ENCODE measurements at regions not wholly inside any gene's neighbourhood (a gene's known extent, or its start where the extent isn't known, plus 50 kb on each side); places are given as distances from the start of the nearest gene placed in this dataset.
"Not testable (repeated sequence)": the region's sequence is repeated elsewhere in the genome, so short reads cannot be mapped to it uniquely, and the experiment has no call there.

- no peak for DNase-seq
Observed at GRCh38 chr18:56487801-56488200, 150.6 kb downstream of the TXNL1 start.

DNA sequence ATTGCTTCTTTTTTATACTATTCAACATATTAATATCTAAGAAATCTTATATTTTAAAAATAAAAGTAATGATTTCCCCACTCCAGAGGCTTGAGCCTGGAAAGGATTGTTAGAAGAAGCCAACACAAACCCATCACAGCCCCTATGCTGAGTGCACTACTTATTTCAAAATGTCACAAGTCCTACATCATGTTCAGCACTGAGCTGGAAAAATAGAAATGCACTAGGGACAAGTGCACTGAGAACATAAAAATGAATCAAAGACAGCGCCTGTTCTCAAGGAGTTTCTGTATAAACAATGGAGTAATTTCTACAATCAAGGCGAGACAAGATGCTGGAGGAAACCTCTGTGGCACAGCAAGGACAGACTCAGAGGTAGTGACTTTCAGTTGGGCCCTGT, 155.0 kb downstream of the TXNL1 start:
- DNase-seq, result no peak

DNA sequence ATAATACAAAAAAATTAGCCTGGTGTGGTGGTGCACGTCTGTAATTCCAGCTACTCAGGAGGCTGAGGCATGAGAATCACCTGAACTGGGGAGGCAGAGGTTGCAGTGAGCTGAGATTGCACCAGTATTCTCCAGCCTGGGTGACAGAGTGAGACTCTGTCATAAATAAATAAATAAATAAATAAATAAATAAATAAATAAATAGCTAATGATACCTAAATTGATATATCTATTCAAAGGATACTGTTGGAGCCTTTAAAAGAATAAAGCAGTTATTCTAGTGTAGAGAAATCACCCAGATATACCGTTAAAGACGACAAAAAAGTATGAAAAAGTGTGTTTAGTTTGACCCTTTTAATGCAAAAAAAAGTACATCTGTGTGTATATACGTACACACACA, 155.6 kb downstream of the TXNL1 start:
- not testable (repeated sequence) for DNase-seq

GRCh38 chr18:56481751-56482150, 156.6 kb downstream of the TXNL1 start:
- no peak for DNase-seq

GRCh38 chr18:56479841-56480240, 158.6 kb downstream of the TXNL1 start:
- no peak for DNase-seq

- no peak for DNase-seq
Observed at GRCh38 chr18:56475250-56475649, 163.1 kb downstream of the TXNL1 start.

DNA sequence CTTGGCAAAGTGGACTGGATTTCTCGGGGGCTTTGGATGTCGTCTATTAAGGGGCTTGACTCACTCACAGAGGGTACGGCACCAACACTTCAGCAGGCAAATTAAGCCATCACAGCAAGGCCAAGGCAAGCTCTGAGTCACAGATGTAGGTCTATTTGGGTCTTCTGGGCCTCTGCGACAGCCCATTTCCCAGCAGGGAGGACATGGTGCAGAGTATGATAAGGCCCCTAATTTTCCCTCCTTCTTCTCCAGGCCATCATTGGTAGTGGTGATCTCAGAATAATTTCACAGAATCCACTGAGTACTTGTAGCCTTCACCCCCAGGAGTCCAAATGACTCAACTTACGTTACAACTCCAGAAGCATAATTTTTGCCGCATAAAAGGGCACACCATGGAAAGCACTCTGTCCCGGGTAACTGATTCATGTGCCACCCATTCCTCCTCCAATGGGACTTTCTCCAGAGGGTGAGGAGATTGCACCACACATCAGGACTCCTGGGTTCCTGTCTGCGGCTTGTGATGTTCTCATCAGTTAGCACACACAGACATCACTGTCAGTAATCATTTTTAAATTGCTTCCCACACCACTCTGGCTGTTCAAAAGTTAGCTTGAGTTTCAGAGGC, 164.9 kb downstream of the TXNL1 start:
- DNase-seq, result no peak

GRCh38 chr18:56470406-56471351, 167.7 kb downstream of the TXNL1 start:
- no peak for DNase-seq

GRCh38 chr18:56469582-56469981, 168.8 kb downstream of the TXNL1 start:
- DNase-seq, result no peak

- DNase-seq, result no peak
Observed at GRCh38 chr18:56468396-56468795, 170.0 kb downstream of the TXNL1 start.

- no peak for DNase-seq
Observed at GRCh38 chr18:56462276-56462675, 176.1 kb downstream of the TXNL1 start.

DNA sequence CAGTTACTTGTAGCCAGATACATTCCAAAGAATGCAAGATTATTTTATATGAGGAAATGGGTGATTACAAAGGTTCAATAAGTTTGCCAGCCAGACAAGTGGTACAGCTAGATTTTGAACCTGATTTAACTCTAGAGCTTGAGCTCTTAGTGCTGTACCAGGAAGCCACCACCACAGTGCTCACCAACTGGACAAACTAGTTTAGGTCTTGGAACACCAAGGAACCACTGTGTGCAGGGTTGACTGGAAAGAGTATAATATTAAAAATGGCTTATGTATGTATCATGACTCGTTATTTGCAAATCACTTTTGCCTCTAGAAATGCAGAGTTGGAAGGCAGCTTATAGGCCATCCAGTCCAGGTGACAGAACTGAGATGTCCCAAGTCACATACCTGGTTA, 177.2 kb downstream of the TXNL1 start:
- no peak for DNase-seq

GRCh38 chr18:56460581-56460980, 177.8 kb downstream of the TXNL1 start:
- no peak for DNase-seq

- DNase-seq, result no peak
Observed at GRCh38 chr18:56458770-56459712, 179.4 kb downstream of the TXNL1 start.

DNA sequence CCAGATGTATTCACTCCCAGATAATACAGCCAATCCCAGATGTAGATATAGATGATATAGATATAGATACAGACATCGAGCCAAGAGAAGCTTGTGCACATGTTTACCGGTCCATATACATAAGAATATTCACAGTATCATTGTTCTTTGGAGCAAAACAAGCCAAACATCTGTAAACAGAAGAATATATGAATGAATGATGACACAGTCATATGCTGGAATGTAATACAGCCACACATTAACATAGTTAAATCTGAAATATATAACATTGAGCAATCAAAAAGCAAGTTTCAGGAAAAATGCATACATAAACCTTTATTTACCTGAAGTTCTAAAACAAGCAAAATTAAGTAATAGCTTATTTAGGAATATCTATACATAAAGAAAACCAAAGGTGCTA, 182.5 kb downstream of the TXNL1 start:
- no peak for DNase-seq

DNA sequence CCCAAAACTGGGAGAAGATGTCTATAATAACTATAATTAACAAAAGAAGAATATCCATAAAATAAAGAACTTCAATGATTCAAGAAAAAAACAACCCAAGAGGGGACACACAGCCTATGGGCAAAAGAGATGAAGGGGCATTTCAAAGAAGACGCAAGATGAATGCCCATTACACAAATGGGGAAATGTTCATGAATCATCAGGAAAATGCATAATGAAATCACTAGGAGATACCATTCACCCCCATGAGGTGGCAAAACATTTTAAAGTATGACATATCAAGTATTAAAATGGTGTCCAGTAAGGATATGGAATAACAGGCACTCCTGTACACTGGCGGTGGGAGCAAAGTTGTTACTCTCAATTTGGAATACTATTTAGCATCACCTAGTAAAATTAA, 183.3 kb downstream of the TXNL1 start:
- DNase-seq, result no peak

DNA sequence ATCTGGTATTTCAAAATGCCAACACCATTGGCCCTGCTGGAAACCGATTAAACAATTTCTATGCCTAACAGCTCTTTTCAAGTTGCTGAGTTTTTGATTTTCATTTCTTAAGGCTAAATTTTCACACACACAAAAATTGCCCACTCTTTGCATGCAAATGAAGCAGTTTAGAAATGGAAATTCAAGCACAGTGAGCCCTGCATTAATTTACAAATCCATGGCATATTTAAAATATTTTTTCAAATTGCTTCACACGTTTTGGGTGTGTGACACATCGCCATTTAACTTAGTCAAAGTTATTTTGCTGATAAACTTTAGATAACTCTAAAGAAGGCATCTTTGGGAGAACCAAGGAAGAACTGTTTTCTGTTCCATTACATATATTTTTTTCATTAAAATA, 184.8 kb downstream of the TXNL1 start:
- no peak for DNase-seq

DNA sequence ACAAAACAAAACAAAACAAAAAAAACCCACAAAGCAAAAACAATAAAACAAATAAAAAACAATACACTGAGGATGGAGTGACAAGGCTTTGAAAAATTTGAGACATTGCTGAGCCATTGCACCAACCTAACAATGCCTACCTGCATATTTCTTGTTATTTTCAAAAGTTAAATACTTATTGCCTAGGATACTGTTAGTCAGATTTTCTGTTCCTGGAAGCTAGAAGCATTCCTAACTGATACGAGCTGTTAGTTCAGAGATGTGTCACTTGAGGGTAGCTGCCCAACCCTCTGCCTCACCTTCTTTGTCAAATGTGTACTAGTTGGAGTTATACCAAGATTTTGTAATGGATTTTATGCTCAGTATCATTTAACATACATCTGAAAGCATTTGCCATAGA, 187.2 kb downstream of the TXNL1 start:
- DNase-seq, result no peak

DNA sequence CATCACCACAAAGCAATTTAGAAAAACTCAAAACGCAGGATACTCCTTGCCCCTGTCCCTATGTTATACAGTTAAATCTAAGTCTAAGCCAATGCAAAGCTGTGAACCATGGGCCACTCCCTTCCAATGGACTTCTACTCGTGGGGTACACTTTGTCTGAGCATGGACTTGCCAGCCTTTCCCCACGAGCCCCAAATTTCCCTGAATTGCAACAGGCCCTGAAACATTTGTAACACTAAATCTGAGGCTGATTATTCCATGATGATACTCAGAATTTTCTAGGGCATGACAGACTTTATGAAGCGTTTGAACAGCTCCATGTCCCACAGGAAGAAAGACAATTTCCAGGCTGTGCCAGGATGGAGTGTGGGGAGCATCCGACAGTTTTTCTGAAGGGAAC, 189.6 kb downstream of the TXNL1 start:
- no peak for DNase-seq

DNA sequence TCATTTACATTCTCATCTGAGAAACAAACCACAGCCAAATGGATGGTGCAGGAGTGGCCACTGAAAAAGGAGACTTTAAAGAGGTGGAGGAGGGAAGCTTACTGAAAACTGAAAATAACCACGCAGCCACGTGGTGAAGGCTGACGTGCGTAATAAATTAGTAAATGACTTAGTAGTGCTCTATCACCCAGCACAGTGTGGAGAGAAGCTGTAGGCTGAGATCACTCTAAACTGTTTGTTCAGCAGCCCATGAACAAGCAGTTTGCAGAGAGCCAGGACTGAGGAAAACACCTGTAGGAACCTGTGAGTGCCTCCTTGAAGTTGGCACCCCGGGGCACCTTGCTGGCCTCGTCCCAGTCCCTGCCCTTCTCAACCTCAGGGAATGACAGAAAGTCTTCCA, 193.0 kb downstream of the TXNL1 start:
- DNase-seq, result no peak

DNA sequence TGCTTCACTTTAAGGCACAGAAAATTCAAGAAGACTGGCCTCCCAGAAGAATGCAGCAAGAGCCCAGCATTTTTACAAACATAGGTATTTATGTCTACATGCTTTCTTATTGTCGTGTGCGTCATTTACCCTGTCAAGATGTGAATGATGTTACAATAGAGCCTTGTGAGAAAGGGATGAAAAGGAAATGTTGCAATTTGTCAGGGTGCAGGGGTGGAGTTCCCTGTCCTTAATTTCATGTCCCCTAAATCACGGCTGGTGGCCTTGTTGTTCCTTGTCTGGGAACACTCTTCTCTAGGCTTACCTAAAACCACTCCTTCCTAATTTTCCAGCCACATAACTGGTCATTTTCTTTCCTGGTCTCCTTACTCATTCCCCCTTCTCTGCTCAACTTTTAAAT, 194.2 kb downstream of the TXNL1 start:
- DNase-seq, result no peak

DNA sequence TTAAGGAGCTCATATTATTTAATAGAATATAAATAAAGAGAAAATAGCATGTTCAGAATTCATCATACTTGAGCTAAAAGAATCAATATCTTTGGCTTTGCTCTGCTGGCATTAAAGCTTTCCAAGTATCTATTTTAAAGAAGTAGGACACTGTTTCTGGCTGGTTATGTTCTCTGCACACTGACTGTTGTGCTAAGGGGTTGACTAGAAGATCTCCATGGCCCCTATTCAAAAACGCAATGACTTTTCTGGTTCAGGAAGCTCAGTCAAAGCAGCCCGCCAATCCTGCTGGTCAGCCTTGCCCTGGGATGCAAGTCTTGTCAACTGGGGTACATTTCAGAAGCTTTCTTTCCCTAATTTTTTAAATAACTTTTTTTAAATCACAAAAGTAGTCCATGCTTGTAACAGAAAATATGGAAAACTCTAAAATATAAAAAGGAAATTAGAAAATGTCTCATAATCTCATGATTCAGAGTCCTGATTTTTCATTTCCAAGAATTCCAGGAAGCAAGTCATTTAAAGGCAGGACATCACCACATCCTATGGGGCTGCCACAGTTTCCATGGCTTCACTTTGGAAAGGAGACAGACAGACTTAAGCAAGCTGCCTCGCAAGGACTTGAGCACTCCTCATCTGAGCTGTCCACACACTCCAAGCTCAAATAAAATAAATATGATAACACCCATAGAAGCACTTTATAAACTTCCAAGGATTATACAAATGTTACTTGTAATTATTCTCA, 195.1 kb downstream of the TXNL1 start:
- DNase-seq, result no peak

DNA sequence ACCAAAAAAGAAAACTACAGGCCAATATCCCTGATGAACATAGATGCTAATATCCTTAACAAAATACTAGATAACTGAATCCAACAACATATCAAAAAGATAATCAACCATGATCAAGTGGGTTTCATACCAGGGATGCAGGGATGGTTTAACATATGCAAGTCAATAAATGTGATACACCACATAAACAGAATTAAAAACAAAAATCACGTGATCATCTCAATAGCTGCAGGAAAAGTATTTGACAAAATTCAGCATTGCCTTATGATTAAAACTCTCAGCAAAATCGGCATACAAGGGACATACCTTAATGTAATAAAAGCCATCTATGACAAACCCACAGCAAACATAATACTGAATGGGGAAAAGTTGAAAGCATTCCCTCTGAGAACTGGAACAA, 199.9 kb downstream of the TXNL1 start:
- not testable (repeated sequence) for DNase-seq
